SK-N-MC (cell line): ENCODE measurements at regions not wholly inside any gene's neighbourhood (a gene's known extent, or its start where the extent isn't known, plus 50 kb on each side); places are given as distances from the start of the nearest gene placed in this dataset.

Source experiments
- DNase-seq: peaks from one replicate; pipeline ENCODE4 v3.0.0-alpha.2; 2011; ENCODE audit warnings: low read depth, low spot score
- H3K27ac ChIP-seq: fragments of 200-600 bp; sonication (generic); 2 replicates; pipeline ENCODE4 v1.5.1; 2016; ENCODE audit warnings: mixed run types
- H3K36me3 ChIP-seq: fragments of 200-600 bp; sonication (generic); 2 replicates; pipeline ENCODE4 v1.6.1; 2017; ENCODE audit warnings: antibody characterized with exemption, low read length, mixed read lengths; ENCODE audit not compliant: insufficient read depth
- H3K4me3 ChIP-seq: fragments of 200-600 bp; sonication (generic); 2 replicates; pipeline ENCODE4 v1.5.1; 2016
- H3K9ac ChIP-seq: fragments of 200-600 bp; sonication (generic); 2 replicates; pipeline ENCODE4 v1.8.0; 2017; ENCODE audit warnings: mixed run types, mixed read lengths; ENCODE audit not compliant: insufficient read length
- H3K9me3 ChIP-seq: fragments of 200-600 bp; sonication (generic); 2 replicates; pipeline ENCODE4 v1.6.1; 2017; ENCODE audit warnings: low read depth, mild to moderate bottlenecking, antibody characterized with exemption, low read length, moderate library complexity, mixed read lengths
- EZH2 ChIP-seq: fragments of 200-600 bp; sonication (generic); IDR thresholded peaks from one replicate; pipeline ENCODE4 v1.6.1; 2017; ENCODE audit warnings: antibody characterized with exemption
- FOXP2 ChIP-seq: optimal IDR thresholded peaks from 2 replicates; pipeline ENCODE3; 2011; ENCODE audit warnings: mild to moderate bottlenecking, moderate library complexity; ENCODE audit not compliant: insufficient read depth; ENCODE audit errors: extremely low read length, control extremely low read depth
- POLR2AphosphoS5 ChIP-seq: IDR thresholded peaks from 2 replicates; pipeline ENCODE4 v1.6.1; 2012; ENCODE audit warnings: mild to moderate bottlenecking, low read depth, low read length, borderline replicate concordance

DNA sequence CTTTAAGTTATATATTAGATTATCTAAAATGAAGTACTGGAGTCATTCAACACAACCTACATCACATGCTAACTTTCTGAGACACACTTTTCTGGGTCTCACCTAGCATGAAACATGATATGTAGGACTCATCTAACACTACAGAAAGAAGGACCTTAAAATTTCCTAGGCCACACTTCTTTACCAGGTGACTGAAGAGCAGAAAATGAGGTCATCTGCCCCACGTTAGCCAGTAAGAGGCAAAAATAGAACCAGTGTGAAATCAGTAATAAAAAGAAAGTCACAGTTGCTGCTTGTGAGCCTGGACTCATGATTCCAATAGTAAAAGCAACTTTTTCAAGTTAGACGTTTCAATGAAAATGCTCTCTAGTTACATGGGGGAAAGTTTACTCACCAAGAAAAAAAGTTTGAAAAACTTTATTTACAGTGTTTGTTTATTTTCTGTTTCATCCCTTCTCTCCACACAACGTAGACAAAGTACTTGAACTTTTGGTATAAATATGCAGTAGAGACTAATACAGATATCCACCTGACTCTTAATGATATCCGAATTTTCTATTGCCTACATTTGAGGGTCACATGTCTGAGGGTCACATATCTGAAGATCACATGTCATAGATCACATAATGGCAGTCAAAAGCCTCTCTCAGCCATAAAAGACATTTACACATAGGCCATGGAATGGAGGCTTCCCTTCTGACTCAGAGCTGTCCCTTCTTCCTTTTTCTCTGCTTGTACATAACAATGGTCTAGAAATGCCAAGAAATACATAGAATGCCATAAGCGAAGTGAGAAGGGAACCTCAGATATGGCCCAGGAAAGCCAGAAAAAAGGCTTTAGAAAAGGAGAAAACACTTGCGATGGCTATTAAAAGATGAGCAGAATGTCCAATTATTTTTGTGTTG lies 362.9 kb downstream of the ZEB2 start:
- Histone ChIP-seq H3K9me3 (no peaks in the 10 kb centered on the region), H3K27ac (no peak overlapping the region), H3K9ac (no peak overlapping the region), H3K4me3 (no peak overlapping the region), H3K36me3 (no peaks in the 10 kb centered on the region)
- DNase-seq: no peak
- TF ChIP-seq FOXP2 (no peak), EZH2 (no peak), POLR2AphosphoS5 (no peak)

DNA sequence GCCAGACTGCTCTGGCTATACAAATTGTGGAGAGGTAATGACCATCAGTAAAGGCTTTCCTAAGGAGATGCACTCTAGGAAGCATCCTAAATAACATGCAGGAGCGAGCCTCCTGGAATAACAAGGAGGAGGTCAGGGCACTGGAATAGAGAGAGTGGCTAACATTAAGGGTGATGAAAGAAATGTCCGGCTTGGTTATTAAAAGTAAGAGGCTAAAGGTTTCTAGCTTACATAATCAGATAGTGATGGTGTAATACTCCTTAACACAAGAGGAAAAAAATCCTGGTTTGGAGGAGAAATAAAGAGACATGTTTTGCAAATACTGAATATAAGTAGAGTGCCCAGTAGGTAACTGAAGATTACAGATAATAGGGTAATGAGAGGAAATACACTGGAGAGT lies 365.7 kb downstream of the ZEB2 start:
- TF ChIP-seq FOXP2 (no peak), EZH2 (no peak), POLR2AphosphoS5 (no peak)
- no peaks in the 10 kb centered on the region for H3K9me3 ChIP-seq
- no peak overlapping the region for H3K9ac ChIP-seq
- H3K4me3 ChIP-seq: no peak overlapping the region
- H3K36me3 ChIP-seq: no peaks in the 10 kb centered on the region
- no peak overlapping the region for H3K27ac ChIP-seq
- no peak for DNase-seq

DNA sequence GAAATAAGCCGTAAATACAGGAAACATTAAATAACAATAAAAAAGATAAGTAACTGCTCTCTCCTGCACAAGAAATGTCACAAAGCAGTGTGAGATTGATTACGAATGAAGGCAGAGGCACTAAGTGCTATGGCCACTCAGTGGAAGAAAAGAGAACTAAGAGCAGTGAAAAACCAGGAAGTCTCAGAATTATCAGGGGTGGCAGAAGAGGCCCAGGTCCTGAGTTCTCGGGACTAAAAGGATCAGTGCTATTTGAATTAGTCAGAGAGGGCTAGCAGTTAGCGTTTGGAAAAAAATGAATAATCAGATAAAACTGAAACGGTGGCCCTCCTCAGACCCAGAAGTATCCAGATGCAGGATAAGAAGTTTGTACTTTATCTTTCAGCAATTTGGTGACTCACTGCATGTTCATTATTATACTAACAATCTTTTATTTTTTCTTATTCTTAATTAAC lies 367.1 kb downstream of the ZEB2 start:
- Histone ChIP-seq H3K9ac (no peak overlapping the region), H3K4me3 (no peak overlapping the region), H3K9me3 (no peaks in the 10 kb centered on the region), H3K36me3 (no peaks in the 10 kb centered on the region), H3K27ac (peak overlapping the region; percentile 26; the same call in 1 of the 2 replicates)
- no peak for DNase-seq
- TF ChIP-seq EZH2 (no peak), FOXP2 (no peak), POLR2AphosphoS5 (no peak)

DNA sequence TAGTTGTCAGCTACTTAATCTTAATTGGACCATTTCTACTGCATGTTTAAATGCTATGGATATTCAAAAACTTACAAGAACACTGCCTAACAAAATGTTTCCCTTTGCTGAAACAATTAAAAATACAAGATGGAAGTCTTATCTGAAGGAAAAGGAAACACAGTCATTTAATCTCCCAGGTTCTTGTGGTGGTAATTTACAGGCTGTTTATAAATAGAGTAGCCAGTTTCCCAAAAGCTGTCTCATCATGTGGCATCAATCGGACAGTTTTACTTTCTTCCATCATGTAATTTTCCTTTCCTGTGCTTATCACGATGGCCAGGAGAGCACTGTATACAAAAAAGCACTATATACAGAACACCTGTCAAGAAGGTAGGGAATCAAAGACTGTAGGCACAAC lies 368.1 kb downstream of the ZEB2 start:
- no peaks in the 10 kb centered on the region for H3K36me3 ChIP-seq
- TF ChIP-seq POLR2AphosphoS5 (no peak), EZH2 (no peak), FOXP2 (no peak)
- H3K4me3 ChIP-seq: no peak overlapping the region
- no peaks in the 10 kb centered on the region for H3K9me3 ChIP-seq
- no peak overlapping the region for H3K9ac ChIP-seq
- DNase-seq: no peak
- no peak overlapping the region for H3K27ac ChIP-seq

DNA sequence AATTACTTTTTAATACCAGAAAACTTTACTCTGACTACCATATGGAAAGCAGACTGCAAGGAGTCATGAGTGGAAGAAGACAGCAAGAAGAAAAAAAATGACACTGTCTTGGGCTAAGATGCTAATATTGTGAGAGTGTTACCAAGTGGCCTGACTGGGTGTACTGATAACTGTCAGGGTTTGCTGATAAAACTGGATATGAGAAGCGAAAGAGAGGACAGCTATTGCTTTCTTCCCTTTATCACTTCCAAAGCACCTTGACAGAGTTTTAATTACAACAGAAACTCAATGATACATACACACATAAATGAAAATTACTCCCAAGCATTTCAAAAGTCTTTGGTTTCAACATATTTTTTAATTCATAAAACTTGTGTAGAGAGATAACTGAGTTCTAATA lies 368.5 kb downstream of the ZEB2 start:
- Histone ChIP-seq H3K27ac (no peak overlapping the region), H3K9me3 (no peaks in the 10 kb centered on the region), H3K4me3 (no peak overlapping the region), H3K9ac (no peak overlapping the region), H3K36me3 (no peaks in the 10 kb centered on the region)
- DNase-seq: no peak
- no peak for TF ChIP-seq FOXP2
- TF ChIP-seq EZH2: no peak
- no peak for TF ChIP-seq POLR2AphosphoS5

DNA sequence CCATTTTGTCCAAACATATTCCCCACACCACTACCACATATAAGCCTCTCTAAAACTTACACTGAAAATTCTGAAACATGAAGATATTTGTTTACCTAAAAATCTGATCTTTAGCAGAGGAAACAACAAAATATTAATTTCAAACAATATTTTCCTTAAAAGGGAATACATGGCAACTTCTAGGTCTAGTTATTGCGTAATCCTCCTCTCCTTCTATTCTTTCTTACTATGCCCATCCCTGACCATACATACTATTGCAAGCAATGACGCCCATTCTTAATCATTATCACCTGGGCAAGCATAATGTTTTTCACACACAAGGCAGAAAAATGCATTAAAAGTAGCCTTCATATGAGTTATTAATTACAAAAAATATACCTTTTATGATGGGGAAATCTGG lies 372.6 kb downstream of the ZEB2 start:
- no peak for DNase-seq
- Histone ChIP-seq H3K9me3 (no peaks in the 10 kb centered on the region), H3K4me3 (no peak overlapping the region), H3K27ac (no peak overlapping the region), H3K9ac (no peak overlapping the region), H3K36me3 (no peaks in the 10 kb centered on the region)
- no peak for TF ChIP-seq EZH2
- TF ChIP-seq FOXP2: no peak
- TF ChIP-seq POLR2AphosphoS5: no peak

DNA sequence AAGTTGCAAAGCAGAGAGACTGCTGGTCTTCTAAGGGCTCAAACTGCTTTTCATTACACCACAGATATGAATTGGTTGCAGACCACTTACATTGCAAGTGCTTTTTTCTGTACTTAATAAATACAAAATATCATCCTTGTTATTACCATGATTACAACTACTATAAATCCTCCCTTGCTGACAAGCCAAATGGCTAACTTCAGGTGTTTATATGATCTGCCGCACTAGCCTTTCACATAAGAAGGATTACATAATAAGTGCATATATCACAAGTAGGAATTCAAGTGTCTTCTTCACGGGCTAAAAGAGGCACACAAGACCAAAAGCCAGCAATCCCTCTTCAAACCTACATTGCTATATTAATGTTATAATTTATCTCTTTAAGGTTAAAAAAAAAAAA lies 373.0 kb downstream of the ZEB2 start:
- no peak for DNase-seq

DNA sequence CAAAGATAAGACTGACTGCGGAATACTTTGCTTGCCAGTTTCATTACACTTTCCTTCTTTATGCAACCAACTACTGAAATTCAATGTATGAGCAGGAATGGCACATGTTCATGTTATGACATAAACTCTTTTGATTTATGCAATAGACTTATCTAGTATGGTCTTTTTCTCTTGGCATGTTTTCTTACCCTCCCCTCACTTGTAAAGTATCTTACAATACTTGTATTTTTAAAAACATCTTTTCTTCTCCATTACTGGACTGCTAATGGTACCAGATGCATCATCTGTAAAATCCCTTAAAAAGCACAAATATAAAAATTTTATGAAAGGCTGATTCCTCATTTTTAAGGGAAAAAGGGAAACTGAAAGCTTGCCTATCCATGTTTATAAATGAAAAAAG lies 373.8 kb downstream of the ZEB2 start:
- TF ChIP-seq POLR2AphosphoS5 (no peak), EZH2 (no peak), FOXP2 (no peak)
- DNase-seq: no peak
- Histone ChIP-seq H3K36me3 (no peaks in the 10 kb centered on the region), H3K4me3 (no peak overlapping the region), H3K27ac (no peak overlapping the region), H3K9ac (no peak overlapping the region), H3K9me3 (no peaks in the 10 kb centered on the region)

More for the DNA sequence above, 373.0 kb downstream of the ZEB2 start:
- Histone ChIP-seq H3K4me3 (no peak overlapping the region), H3K27ac (no peak overlapping the region), H3K9ac (no peak overlapping the region), H3K9me3 (no peaks in the 10 kb centered on the region), H3K36me3 (no peaks in the 10 kb centered on the region)
- TF ChIP-seq POLR2AphosphoS5: no peak
- no peak for TF ChIP-seq FOXP2
- TF ChIP-seq EZH2: no peak
